Hepatocyte (in vitro differentiated cells): ENCODE measurements at regions not wholly inside any gene's neighbourhood (a gene's known extent, or its start where the extent isn't known, plus 50 kb on each side); places are given as distances from the start of the nearest gene placed in this dataset.
"Not testable (repeated sequence)": the region's sequence is repeated elsewhere in the genome, so short reads cannot be mapped to it uniquely, and the experiment has no call there.

Experiments used
- EZH2 ChIP-seq: fragments of 200-600 bp; sonication (generic); IDR thresholded peaks from 2 replicates; pipeline ENCODE4 v1.6.1; 2016; ENCODE audit warnings: antibody characterized with exemption, mild to moderate bottlenecking, borderline replicate concordance
- EZH2phosphoT487 ChIP-seq: fragments of 200-600 bp; sonication (generic); IDR thresholded peaks from one replicate; pipeline ENCODE4 v1.6.1; 2018; ENCODE audit warnings: antibody characterized with exemption, mild to moderate bottlenecking, low read depth, moderate library complexity; ENCODE audit not compliant: unreplicated experiment, severe bottlenecking
- TF ChIP-seq, protein P1 (sequence below): fragments of 200-600 bp; sonication (generic); IDR thresholded peaks from 2 replicates; pipeline ENCODE4 v1.5.1; 2016; ENCODE audit warnings: antibody characterized with exemption, mild to moderate bottlenecking; ENCODE audit not compliant: poor library complexity

DNA sequence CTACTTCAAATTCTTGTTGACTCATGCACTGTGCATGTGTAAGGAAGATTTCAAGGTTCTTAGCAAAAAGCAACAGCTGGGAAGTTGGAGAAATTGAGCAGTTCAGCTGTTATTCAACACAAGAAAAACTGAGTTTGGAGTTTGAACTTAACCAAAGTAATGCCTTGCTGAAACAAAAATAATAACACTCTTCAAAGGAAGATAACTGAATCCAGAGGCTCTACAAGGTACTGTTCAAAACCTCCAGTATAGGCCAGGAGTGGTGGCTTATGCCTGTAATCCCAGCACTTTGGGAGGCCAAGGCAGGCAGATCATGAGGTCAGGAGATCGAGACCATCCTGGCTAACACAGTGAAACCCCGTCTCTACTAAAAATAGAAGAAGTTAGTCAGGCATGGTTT lies 58.8 kb upstream of the SMIM23 start:
- TF ChIP-seq EZH2, EZH2phosphoT487: not testable (repeated sequence)
- TF ChIP-seq, protein P1, sequence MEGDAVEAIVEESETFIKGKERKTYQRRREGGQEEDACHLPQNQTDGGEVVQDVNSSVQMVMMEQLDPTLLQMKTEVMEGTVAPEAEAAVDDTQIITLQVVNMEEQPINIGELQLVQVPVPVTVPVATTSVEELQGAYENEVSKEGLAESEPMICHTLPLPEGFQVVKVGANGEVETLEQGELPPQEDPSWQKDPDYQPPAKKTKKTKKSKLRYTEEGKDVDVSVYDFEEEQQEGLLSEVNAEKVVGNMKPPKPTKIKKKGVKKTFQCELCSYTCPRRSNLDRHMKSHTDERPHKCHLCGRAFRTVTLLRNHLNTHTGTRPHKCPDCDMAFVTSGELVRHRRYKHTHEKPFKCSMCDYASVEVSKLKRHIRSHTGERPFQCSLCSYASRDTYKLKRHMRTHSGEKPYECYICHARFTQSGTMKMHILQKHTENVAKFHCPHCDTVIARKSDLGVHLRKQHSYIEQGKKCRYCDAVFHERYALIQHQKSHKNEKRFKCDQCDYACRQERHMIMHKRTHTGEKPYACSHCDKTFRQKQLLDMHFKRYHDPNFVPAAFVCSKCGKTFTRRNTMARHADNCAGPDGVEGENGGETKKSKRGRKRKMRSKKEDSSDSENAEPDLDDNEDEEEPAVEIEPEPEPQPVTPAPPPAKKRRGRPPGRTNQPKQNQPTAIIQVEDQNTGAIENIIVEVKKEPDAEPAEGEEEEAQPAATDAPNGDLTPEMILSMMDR = not testable (repeated sequence)
